ENCODE measurements at regions not wholly inside any gene's neighbourhood (a gene's known extent, or its start where the extent isn't known, plus 50 kb on each side); places are given as distances from the start of the nearest gene placed in this dataset.
"Not testable (repeated sequence)": the region's sequence is repeated elsewhere in the genome, so short reads cannot be mapped to it uniquely, and the experiment has no call there.

GRCh38 chr9:16282718-16283117 lies 587.8 kb downstream of the BNC2 start:
- DNase-seq (ENCODE audit: low read depth), result no peak
- no peak overlapping the region for H3K4me3 ChIP-seq (replicated peaks; ENCODE audit: low read depth, low read length)
- TF ChIP-seq, protein P1, sequence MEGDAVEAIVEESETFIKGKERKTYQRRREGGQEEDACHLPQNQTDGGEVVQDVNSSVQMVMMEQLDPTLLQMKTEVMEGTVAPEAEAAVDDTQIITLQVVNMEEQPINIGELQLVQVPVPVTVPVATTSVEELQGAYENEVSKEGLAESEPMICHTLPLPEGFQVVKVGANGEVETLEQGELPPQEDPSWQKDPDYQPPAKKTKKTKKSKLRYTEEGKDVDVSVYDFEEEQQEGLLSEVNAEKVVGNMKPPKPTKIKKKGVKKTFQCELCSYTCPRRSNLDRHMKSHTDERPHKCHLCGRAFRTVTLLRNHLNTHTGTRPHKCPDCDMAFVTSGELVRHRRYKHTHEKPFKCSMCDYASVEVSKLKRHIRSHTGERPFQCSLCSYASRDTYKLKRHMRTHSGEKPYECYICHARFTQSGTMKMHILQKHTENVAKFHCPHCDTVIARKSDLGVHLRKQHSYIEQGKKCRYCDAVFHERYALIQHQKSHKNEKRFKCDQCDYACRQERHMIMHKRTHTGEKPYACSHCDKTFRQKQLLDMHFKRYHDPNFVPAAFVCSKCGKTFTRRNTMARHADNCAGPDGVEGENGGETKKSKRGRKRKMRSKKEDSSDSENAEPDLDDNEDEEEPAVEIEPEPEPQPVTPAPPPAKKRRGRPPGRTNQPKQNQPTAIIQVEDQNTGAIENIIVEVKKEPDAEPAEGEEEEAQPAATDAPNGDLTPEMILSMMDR (IDR thresholded peaks at IDR 0.05; ENCODE audit: low read length, missing control alignments), result no peak

- TF ChIP-seq, protein P1 (IDR thresholded peaks at IDR 0.05; ENCODE audit: low read length, missing control alignments), result no peak
- no peak overlapping the region for H3K4me3 ChIP-seq (replicated peaks; ENCODE audit: low read depth, low read length)
- no peak for DNase-seq (ENCODE audit: low read depth)
Observed at GRCh38 chr9:16286160-16286559, 584.3 kb downstream of the BNC2 start.

- DNase-seq (ENCODE audit: low read depth), result peak; percentile 51
- TF ChIP-seq, protein P1 (IDR thresholded peaks at IDR 0.05; ENCODE audit: low read length, missing control alignments), result no peak
- no peak overlapping the region for H3K4me3 ChIP-seq (replicated peaks; ENCODE audit: low read depth, low read length)
Observed at GRCh38 chr9:16289639-16290038, 580.8 kb downstream of the BNC2 start.

DNA sequence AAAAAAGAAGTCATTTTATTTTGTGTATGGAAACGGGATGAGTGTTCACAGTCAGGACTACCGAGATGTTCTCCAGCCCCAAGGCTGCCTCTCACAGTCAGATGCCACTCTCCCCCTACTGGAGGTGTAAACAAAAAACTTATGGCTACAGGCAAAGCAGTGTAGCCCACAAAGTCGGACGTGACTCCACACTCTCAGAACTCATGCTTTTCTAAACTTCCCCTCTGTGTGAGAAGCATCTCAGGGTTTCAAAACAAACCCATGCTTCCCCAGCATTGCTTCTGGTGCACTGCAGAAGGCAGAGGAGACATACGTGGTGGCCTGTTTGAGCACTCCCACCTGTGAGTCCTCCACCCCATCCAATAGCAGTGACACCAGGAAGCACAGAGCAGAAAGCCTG lies 580.3 kb downstream of the BNC2 start:
- H3K4me3 ChIP-seq (replicated peaks; ENCODE audit: low read depth, low read length), result no peak overlapping the region
- no peak for DNase-seq (ENCODE audit: low read depth)
- TF ChIP-seq, protein P1 (IDR thresholded peaks at IDR 0.05; ENCODE audit: low read length, missing control alignments), result no peak

- no peak overlapping the region for H3K4me3 ChIP-seq (replicated peaks; ENCODE audit: low read depth, low read length)
- DNase-seq (ENCODE audit: low read depth), result no peak
Observed at GRCh38 chr9:16291921-16292320, 578.5 kb downstream of the BNC2 start.

DNA sequence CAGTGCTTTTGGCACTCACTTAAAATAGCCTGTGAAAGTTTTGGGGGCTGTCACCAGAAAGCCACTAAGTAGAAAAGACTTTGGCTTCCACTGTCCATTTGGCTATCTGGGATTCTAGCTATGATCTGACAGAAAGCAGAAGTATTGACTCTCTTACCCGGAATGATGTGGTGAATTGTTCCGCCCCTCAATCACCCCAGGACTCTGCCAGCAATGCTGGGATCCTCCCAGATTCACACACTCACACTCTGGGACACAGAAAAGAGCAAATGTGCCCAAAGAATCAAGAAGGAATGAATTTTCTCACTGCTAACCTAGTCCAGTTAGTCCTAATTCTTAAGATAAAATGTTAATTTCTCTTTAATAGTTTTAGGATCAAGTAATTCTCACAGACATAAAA lies 576.9 kb downstream of the BNC2 start:
- no peak for DNase-seq (ENCODE audit: low read depth)
- no peak overlapping the region for H3K4me3 ChIP-seq (replicated peaks; ENCODE audit: low read depth, low read length)
- TF ChIP-seq, protein P1 (IDR thresholded peaks at IDR 0.05; ENCODE audit: low read length, missing control alignments), result no peak

More at GRCh38 chr9:16291921-16292320, 578.5 kb downstream of the BNC2 start:
- TF ChIP-seq, protein P1 (IDR thresholded peaks at IDR 0.05; ENCODE audit: low read length, missing control alignments), result no peak

- DNase-seq (ENCODE audit: low read depth), result peak; percentile 25
- TF ChIP-seq, protein P1 (IDR thresholded peaks at IDR 0.05; ENCODE audit: low read length, missing control alignments), result no peak
- H3K4me3 ChIP-seq (replicated peaks; ENCODE audit: low read depth, low read length), result no peak overlapping the region
Observed at GRCh38 chr9:16294133-16294770, 576.2 kb downstream of the BNC2 start.

- DNase-seq (ENCODE audit: low read depth); H3K4me3 ChIP-seq (replicated peaks; ENCODE audit: low read depth, low read length): not testable (repeated sequence)
Observed at GRCh38 chr9:16294940-16295339, 575.5 kb downstream of the BNC2 start.

DNA sequence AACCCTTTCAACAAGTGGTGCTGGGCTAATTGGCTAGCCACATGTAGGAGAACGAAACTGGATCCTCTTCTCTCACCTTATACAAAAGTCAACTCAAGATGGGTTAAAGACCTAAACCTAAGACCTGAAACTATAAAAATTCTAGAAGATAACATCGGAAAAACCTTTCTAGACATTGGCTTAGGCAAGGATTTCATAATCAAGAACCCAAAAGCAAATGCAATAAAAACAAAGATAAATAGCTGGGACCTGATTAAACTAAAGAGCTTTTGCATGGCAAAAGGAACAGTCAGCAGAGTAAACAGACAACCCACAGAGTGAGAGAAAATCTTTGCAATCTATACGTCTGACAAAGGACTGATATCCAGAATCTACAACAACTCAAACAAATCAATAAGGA lies 571.1 kb downstream of the BNC2 start:
- DNase-seq (ENCODE audit: low read depth); H3K4me3 ChIP-seq (replicated peaks; ENCODE audit: low read depth, low read length): not testable (repeated sequence)

All from fibroblast of pulmonary artery (primary cell).